K562 (cell line): ENCODE measurements at regions not wholly inside any gene's neighbourhood (a gene's known extent, or its start where the extent isn't known, plus 50 kb on each side); places are given as distances from the start of the nearest gene placed in this dataset.

Source experiments
- ATAC-seq: fragments of 200-7000 bp; cut with Tn5 transposase; 3 replicates; pipeline ENCODE4 v1.9.1; 2020; ENCODE audit warnings: moderate library complexity
- BruUV-seq: library from RNA; stranded (reverse); fragments of 400-500 nt; replicated peaks from 2 replicates; lab custom pipeline; 2021; lab: Mats Ljungman, UMichigan
- CTCF ChIA-PET: fragments of 300-600 bp; formaldehyde crosslinking; extraction: SDS; loops from one replicate; lab custom pipeline; 2021; ENCODE audit warnings: low intra/inter-chr PET ratio; lab: Yijun Ruan, JAX
- POLR2A ChIA-PET: fragments of 300-600, 350-650 bp; sonication (Branson Sonifier 250); formaldehyde crosslinking; extraction: SDS; loops from one replicate; lab custom pipeline; 2021; ENCODE audit warnings: antibody characterized with exemption, inconsistent platforms; lab: Yijun Ruan, JAX
- DNase-seq, 4 experiments: peaks; one replicate each; pipeline versions ENCODE4 v3.0.0 to v3.0.0-alpha.2; 2011 to 2018; ENCODE audit warnings: low spot score in 3 of 4, mixed read lengths in 3 of 4; ENCODE audit errors: extremely low read depth in 1 of 4
- FAIRE-seq: peaks from 2 replicates; lab custom pipeline; 2011; peaks lifted over from hg19 to GRCh38; lab: Jason Lieb, UNC
- H2AFZ ChIP-seq: 2 replicates; pipeline ENCODE4 v1.6.0; 2011; ENCODE audit warnings: low read depth, low read length, control low read depth, inconsistent platforms
- H3K27ac ChIP-seq: fragments of 200-600 bp; 3 replicates; pipeline ENCODE4 v1.8.0; 2011; ENCODE audit warnings: low read depth, mild to moderate bottlenecking, control low read depth, inconsistent platforms, low read length, moderate library complexity, mixed read lengths; ENCODE audit errors: extremely low read depth
- H3K27me3 ChIP-seq, 2 experiments: fragments of 300-600 bp in 1 of 2; 2 replicates in 1 of 2; 3 replicates in 1 of 2; pipeline versions ENCODE4 v1.6.0 to v1.8.0; 2011; ENCODE audit warnings: inconsistent platforms in 2 of 2, low read length in 2 of 2, mild to moderate bottlenecking in 1 of 2, mixed read lengths in 1 of 2, moderate library complexity in 1 of 2; ENCODE audit not compliant: control insufficient read depth in 2 of 2, insufficient read depth in 2 of 2
- H3K36me3 ChIP-seq: fragments of 300-600 bp; 3 replicates; pipeline ENCODE4 v1.8.0; 2011; ENCODE audit warnings: mild to moderate bottlenecking, low read length, inconsistent platforms; ENCODE audit not compliant: control insufficient read depth, insufficient read depth
- H3K4me1 ChIP-seq, 2 experiments: fragments of 200-600 bp in 1 of 2; replicated peaks in 1 of 2; 2 replicates in 1 of 2; 3 replicates in 1 of 2; pipeline versions ENCODE4 v1.5.1 to v1.8.0; 2011; ENCODE audit warnings: inconsistent platforms in 2 of 2, low read length in 2 of 2, mild to moderate bottlenecking in 1 of 2, mixed read lengths in 1 of 2, moderate library complexity in 1 of 2; ENCODE audit not compliant: control insufficient read depth in 2 of 2, insufficient read depth in 2 of 2
- H3K4me2 ChIP-seq: 2 replicates; pipeline ENCODE4 v1.6.1; 2011; ENCODE audit warnings: low read length, control low read depth, inconsistent platforms, mixed read lengths; ENCODE audit not compliant: insufficient read depth
- H3K4me3 ChIP-seq: fragments of 200-600 bp; sonication (generic), shearing (Covaris generic); 2 replicates; pipeline ENCODE4 v1.5.1; 2016; ENCODE audit warnings: control low read depth, inconsistent platforms
- H3K79me2 ChIP-seq: fragments of 200-600 bp; 3 replicates; pipeline ENCODE4 v1.8.0; 2011; ENCODE audit warnings: low read length, inconsistent platforms; ENCODE audit not compliant: control insufficient read depth, insufficient read depth
- H3K9ac ChIP-seq, 2 experiments: 2 replicates each; pipeline versions ENCODE4 v1.6.0 to v1.6.1; 2011; ENCODE audit warnings: low read depth in 2 of 2, low read length in 2 of 2, control low read depth in 1 of 2, inconsistent platforms in 1 of 2, mild to moderate bottlenecking in 1 of 2, mixed read lengths in 1 of 2; ENCODE audit not compliant: insufficient read depth in 1 of 2
- H3K9me1 ChIP-seq: one replicate; pipeline ENCODE4 v1.6.0; 2011; ENCODE audit warnings: inconsistent platforms, mild to moderate bottlenecking, low read length, moderate library complexity; ENCODE audit not compliant: control insufficient read depth, insufficient read depth
- H3K9me3 ChIP-seq: replicated peaks from 2 replicates; pipeline ENCODE4 v1.5.1; 2011; ENCODE audit warnings: low read depth, low read length, inconsistent platforms; ENCODE audit not compliant: control insufficient read depth, insufficient read depth
- H4K20me1 ChIP-seq: replicated peaks from 2 replicates; pipeline ENCODE4 v1.6.1; 2011; ENCODE audit warnings: low read length, inconsistent platforms, mixed read lengths; ENCODE audit not compliant: control insufficient read depth, insufficient read depth
- ETV1 ChIP-seq: fragments of 450-650 bp; conservative IDR thresholded peaks from 2 replicates; pipeline ENCODE4 v1.6.1; 2016; ENCODE audit warnings: missing genetic modification characterization, control low read depth, low read depth, missing compliant biosample characterization
- FOS ChIP-seq: IDR thresholded peaks from 3 replicates; pipeline ENCODE4 v1.6.1; 2011; ENCODE audit not compliant: insufficient read length; ENCODE audit errors: extremely low read depth
- RAD21 ChIP-seq, 2 experiments: fragments of 250-450 bp in 1 of 2; fragments of 450-650 bp in 1 of 2; sonication (Bioruptor Pico) in 1 of 2; formaldehyde crosslinking in 1 of 2; IDR thresholded peaks in 1 of 2; conservative IDR thresholded peaks in 1 of 2; 2 replicates each; pipeline versions ENCODE4 v1.4.0 to v1.8.0; 2020 to 2022; ENCODE audit warnings: mild to moderate bottlenecking in 2 of 2, moderate library complexity in 1 of 2
- RBM34 ChIP-seq: fragments of 200-400 bp; formaldehyde crosslinking; IDR thresholded peaks from 2 replicates; pipeline ENCODE4 v1.6.1; 2018; ENCODE audit warnings: low read length, borderline replicate concordance; ENCODE audit not compliant: insufficient read depth
- SMAD3 ChIP-seq: fragments of 450-650 bp; formaldehyde crosslinking; conservative IDR thresholded peaks from 2 replicates; pipeline ENCODE4 v1.4.0; 2020; ENCODE audit warnings: mild to moderate bottlenecking
- SRSF3 ChIP-seq: fragments of 200-400 bp; formaldehyde crosslinking; IDR thresholded peaks from 2 replicates; pipeline ENCODE4 v1.6.1; 2016; ENCODE audit warnings: mild to moderate bottlenecking, low read length, moderate library complexity; ENCODE audit not compliant: insufficient read depth
- TBP ChIP-seq: optimal IDR thresholded peaks from 2 replicates; pipeline ENCODE3; 2011; ENCODE audit warnings: low read depth, low read length, improper control_type of control experiment
- ZNF316 ChIP-seq: fragments of 450-650 bp; IDR thresholded peaks from 2 replicates; pipeline ENCODE4 v1.6.1; 2016
- ZNF79 ChIP-seq: fragments of 250-450 bp; sonication (Bioruptor Pico); IDR thresholded peaks from 2 replicates; pipeline ENCODE4 v1.4.0; 2020; ENCODE audit warnings: low read depth, mild to moderate bottlenecking, moderate library complexity
- WGBS: fragments of 100-300 bp; shearing (Covaris generic); methylation state at CpG from one replicate; pipeline ENCODE4 v1.1.6; 2016; ENCODE audit warnings: low coverage, mixed read lengths; ENCODE audit not compliant: insufficient coverage; ENCODE audit errors: missing lambda C conversion rate; 5-methylcytosine and 5-hydroxymethylcytosine counted together
- in situ Hi-C: fragments of 300-500 bp; cut with MboI; formaldehyde crosslinking; loops from 4 replicates; pipeline ENCODE4 v1.15.0; 2018; ENCODE audit warnings: inconsistent platforms, mixed read lengths
- intact Hi-C: fragments of 100-400 bp; cut with micrococcal nuclease; formaldehyde crosslinking; loops from 2 replicates; pipeline ENCODE4 v1.14.2; 2022
- TF ChIP-seq, protein P1 (sequence below): fragments of 250-450 bp; sonication (Bioruptor Pico); IDR thresholded peaks from 2 replicates; pipeline ENCODE4 v1.6.1; 2021; ENCODE audit warnings: mild to moderate bottlenecking
- TF ChIP-seq, protein P2 (sequence below): fragments of 200-800 bp; sonication (Bioruptor generic); IDR thresholded peaks from 2 replicates; pipeline ENCODE4 v1.6.1; 2017; ENCODE audit warnings: missing genetic modification characterization, missing compliant biosample characterization
- TF ChIP-seq, protein P3 (sequence below): fragments of 250-450 bp; sonication (Bioruptor Pico); IDR thresholded peaks from 2 replicates; pipeline ENCODE4 v1.5.0; 2020; ENCODE audit warnings: mild to moderate bottlenecking
- TF ChIP-seq, protein P4 (sequence below): sonication (generic); formaldehyde crosslinking; IDR thresholded peaks from 2 replicates; pipeline ENCODE4 v1.8.0; 2022; ENCODE audit warnings: missing genetic modification reagents, mild to moderate bottlenecking, moderate library complexity, borderline replicate concordance
- TF ChIP-seq, protein P5 (sequence below): fragments of 200-800 bp; sonication (Bioruptor generic); IDR thresholded peaks from 2 replicates; pipeline ENCODE4 v1.6.1; 2017; ENCODE audit warnings: missing genetic modification characterization, missing compliant biosample characterization

DNA sequence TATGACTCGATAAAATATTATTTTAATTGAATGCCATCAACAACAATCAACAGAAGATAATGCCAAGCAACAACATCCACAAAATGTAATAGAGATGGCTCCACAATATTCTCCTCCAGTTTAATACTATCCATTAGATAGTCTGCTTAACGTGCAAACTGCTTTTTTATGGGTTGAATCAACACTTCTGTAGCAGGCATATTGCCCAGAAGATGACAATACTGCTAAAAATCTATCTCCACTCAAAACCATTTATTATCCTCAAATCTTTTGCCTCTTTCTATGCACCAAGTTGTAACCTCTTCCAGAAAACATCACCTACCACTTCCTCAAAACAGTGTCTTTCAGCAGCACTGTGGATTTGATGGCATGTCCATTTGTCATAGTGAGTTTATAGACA lies 295.7 kb upstream of the LMCD1 start (continued):
- TF ChIP-seq FOS (no peak), SRSF3 (no peak)

DNA sequence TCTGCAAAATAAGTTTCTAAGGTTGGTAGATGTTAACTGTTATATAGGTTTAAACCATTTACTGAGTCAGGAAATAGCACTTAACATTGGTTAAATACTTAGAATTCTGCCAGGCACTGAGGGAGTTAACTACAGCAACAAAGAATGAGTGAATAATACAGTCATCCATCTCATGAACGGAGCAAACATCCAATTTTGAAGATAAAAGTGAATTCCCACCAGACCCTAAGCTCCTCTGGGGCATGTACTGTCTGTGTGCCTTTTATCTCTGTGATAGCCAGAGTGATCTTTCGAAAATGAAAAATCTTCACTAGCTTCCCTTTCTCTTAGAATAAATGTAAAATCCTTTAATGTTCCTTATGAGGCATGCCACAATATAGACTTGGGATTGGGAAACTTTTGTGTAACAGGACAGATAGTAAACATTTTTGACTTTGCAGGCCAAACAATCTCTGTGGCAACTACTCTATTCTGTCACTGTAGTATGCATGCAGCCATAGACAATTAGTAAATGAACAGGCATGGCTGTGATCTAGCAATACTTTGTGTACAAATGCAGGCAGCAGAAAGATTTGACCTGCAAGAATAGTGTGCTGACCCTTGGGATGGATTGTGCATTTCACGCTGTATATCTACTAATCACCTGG lies 294.5 kb upstream of the LMCD1 start:
- in situ Hi-C loops (no loop called here), intact Hi-C loops (no loop called here)
- Histone ChIP-seq H3K9ac (no peak overlapping the region), H3K4me3 (no peak overlapping the region), H3K36me3 (no peaks in the 10 kb centered on the region), H3K79me2 (no peaks in the 10 kb centered on the region), H3K9me3 (no peaks in the 10 kb centered on the region), H3K27me3 (no peaks in the 10 kb centered on the region), H3K4me2 (no peak overlapping the region), H2AFZ (no peak overlapping the region), H4K20me1 (no peaks in the 10 kb centered on the region), H3K27ac (no peak overlapping the region), H3K4me1 (no peaks in the 10 kb centered on the region), H3K9me1 (no peaks in the 10 kb centered on the region)
- FAIRE-seq = no peak
- ChIA-PET POLR2A (no interaction called here), CTCF (no interaction called here)
- 0% methylated on average over 3 of the region's 3 CpGs for WGBS
- no peak for DNase-seq
- BruUV-seq = no TSS peak
- ATAC-seq = no peak
- TF ChIP-seq TBP (no peak), RAD21 (CRISPR knock-in tag; conservative IDR thresholded peaks at IDR 0.05 in 1 of 2, IDR thresholded peaks at IDR 0.05 in 1 of 2) (no peak), SRSF3 (no peak), ZNF316 (no peak), RBM34 (no peak), SMAD3 (CRISPR knock-in tag) (no peak), ETV1 (tag) (no peak), ZNF79 (no peak)
- TF ChIP-seq, protein P1, sequence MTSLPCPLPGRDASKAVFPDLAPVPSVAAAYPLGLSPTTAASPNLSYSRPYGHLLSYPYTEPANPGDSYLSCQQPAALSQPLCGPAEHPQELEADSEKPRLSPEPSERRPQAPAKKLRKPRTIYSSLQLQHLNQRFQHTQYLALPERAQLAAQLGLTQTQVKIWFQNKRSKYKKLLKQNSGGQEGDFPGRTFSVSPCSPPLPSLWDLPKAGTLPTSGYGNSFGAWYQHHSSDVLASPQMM (CRISPR knock-in tag) = no peak
- TF ChIP-seq, protein P2, sequence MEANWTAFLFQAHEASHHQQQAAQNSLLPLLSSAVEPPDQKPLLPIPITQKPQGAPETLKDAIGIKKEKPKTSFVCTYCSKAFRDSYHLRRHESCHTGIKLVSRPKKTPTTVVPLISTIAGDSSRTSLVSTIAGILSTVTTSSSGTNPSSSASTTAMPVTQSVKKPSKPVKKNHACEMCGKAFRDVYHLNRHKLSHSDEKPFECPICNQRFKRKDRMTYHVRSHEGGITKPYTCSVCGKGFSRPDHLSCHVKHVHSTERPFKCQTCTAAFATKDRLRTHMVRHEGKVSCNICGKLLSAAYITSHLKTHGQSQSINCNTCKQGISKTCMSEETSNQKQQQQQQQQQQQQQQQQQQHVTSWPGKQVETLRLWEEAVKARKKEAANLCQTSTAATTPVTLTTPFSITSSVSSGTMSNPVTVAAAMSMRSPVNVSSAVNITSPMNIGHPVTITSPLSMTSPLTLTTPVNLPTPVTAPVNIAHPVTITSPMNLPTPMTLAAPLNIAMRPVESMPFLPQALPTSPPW = no peak
- TF ChIP-seq, protein P3, sequence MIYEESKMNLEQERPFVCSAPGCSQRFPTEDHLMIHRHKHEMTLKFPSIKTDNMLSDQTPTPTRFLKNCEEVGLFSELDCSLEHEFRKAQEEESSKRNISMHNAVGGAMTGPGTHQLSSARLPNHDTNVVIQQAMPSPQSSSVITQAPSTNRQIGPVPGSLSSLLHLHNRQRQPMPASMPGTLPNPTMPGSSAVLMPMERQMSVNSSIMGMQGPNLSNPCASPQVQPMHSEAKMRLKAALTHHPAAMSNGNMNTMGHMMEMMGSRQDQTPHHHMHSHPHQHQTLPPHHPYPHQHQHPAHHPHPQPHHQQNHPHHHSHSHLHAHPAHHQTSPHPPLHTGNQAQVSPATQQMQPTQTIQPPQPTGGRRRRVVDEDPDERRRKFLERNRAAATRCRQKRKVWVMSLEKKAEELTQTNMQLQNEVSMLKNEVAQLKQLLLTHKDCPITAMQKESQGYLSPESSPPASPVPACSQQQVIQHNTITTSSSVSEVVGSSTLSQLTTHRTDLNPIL (CRISPR knock-in tag) = no peak
- TF ChIP-seq, protein P4, sequence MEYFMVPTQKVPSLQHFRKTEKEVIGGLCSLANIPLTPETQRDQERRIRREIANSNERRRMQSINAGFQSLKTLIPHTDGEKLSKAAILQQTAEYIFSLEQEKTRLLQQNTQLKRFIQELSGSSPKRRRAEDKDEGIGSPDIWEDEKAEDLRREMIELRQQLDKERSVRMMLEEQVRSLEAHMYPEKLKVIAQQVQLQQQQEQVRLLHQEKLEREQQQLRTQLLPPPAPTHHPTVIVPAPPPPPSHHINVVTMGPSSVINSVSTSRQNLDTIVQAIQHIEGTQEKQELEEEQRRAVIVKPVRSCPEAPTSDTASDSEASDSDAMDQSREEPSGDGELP (CRISPR knock-in tag) = no peak
- TF ChIP-seq, protein P5, sequence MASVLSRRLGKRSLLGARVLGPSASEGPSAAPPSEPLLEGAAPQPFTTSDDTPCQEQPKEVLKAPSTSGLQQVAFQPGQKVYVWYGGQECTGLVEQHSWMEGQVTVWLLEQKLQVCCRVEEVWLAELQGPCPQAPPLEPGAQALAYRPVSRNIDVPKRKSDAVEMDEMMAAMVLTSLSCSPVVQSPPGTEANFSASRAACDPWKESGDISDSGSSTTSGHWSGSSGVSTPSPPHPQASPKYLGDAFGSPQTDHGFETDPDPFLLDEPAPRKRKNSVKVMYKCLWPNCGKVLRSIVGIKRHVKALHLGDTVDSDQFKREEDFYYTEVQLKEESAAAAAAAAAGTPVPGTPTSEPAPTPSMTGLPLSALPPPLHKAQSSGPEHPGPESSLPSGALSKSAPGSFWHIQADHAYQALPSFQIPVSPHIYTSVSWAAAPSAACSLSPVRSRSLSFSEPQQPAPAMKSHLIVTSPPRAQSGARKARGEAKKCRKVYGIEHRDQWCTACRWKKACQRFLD (CRISPR knock-in tag) = no peak
